OCI-LY1 (cell line): ENCODE measurements at regions not wholly inside any gene's neighbourhood (a gene's known extent, or its start where the extent isn't known, plus 50 kb on each side); places are given as distances from the start of the nearest gene placed in this dataset.

Source experiments
- CTCF ChIP-seq: fragments of 200-600 bp; sonication (generic), shearing (Covaris generic); IDR thresholded peaks from 2 replicates; pipeline ENCODE4 v1.5.1; 2017; ENCODE audit warnings: mild to moderate bottlenecking, antibody characterized with exemption, low read length, moderate library complexity, mixed read lengths
- EZH2 ChIP-seq: fragments of 200-600 bp; sonication (generic), shearing (Covaris generic); IDR thresholded peaks from 2 replicates; pipeline ENCODE4 v1.8.0; 2017; ENCODE audit warnings: borderline replicate concordance, mixed run types, mild to moderate bottlenecking, antibody characterized with exemption, low read length, moderate library complexity, mixed read lengths

GRCh38 chr2:181772334-181772733, 92.0 kb upstream of the NEUROD1 start:
- TF ChIP-seq CTCF (no peak), EZH2 (no peak)
